Adrenal gland (tissue), 5 donors: ENCODE measurements at regions not wholly inside any gene's neighbourhood (a gene's known extent, or its start where the extent isn't known, plus 50 kb on each side); places are given as distances from the start of the nearest gene placed in this dataset.

Source experiments
- POLR2A ChIP-seq, 2 donors: fragments of 450-650 bp; IDR thresholded peaks; one replicate each; pipeline ENCODE4 v1.6.1; 2017; ENCODE audit warnings: antibody characterized with exemption in 2 of 2, mild to moderate bottlenecking in 2 of 2, moderate library complexity in 1 of 2
- TF ChIP-seq, protein P1 (sequence below), 6 experiments: fragments of 450-650 bp in 4 of 6; fragments of 200-600 bp in 2 of 6; sonication (generic) in 1 of 6; IDR thresholded peaks; 1 replicate in 5 of 6; 2 replicates in 1 of 6; pipeline versions ENCODE4 v1.5.1 to v1.8.0; 2016 to 2021; ENCODE audit warnings: antibody characterized with exemption in 6 of 6, mild to moderate bottlenecking in 2 of 6, moderate library complexity in 1 of 6
- donor health status: DM: no; HTN: no; CAD: no.

DNA sequence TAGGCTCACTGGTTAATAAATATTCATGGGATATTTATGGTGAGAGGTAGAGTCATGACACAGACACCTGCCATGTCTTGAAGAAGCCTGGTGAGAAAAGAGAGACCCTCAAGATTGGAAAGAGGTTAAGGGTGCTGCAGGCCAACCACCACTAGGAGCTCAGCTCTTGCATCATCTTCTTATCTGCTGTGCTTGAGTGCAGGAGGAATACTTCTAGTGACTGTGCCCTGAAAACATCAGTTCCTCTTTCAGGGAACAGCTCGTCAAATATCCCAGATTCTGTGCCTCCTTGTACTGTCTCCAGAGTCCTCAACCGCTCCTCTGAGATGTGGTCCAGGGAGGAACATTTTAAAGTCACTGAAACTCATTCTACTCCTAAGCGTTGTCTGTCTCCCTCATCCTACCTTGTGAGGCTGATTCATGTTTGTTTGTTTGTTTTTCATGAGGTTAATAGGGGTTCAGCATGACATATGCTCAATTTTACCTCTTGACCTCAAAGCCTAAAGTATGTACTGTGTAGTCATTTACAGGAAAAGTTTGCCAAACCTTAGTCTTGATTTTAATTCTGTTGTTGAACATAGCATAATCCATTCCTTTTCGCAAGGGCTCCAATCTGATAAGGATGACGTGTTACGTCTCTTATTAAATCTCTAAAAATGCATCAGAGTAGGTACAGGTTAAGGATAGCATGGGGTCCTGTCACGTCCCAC, 293.1 kb downstream of the C7orf25 start:
- TF ChIP-seq, protein P1, sequence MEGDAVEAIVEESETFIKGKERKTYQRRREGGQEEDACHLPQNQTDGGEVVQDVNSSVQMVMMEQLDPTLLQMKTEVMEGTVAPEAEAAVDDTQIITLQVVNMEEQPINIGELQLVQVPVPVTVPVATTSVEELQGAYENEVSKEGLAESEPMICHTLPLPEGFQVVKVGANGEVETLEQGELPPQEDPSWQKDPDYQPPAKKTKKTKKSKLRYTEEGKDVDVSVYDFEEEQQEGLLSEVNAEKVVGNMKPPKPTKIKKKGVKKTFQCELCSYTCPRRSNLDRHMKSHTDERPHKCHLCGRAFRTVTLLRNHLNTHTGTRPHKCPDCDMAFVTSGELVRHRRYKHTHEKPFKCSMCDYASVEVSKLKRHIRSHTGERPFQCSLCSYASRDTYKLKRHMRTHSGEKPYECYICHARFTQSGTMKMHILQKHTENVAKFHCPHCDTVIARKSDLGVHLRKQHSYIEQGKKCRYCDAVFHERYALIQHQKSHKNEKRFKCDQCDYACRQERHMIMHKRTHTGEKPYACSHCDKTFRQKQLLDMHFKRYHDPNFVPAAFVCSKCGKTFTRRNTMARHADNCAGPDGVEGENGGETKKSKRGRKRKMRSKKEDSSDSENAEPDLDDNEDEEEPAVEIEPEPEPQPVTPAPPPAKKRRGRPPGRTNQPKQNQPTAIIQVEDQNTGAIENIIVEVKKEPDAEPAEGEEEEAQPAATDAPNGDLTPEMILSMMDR (IDR thresholded peaks at IDR 0.05), result no peak
- no peak for TF ChIP-seq POLR2A (IDR thresholded peaks at IDR 0.05)
